ENCODE measurements at regions not wholly inside any gene's neighbourhood (a gene's known extent, or its start where the extent isn't known, plus 50 kb on each side); places are given as distances from the start of the nearest gene placed in this dataset.

DNA sequence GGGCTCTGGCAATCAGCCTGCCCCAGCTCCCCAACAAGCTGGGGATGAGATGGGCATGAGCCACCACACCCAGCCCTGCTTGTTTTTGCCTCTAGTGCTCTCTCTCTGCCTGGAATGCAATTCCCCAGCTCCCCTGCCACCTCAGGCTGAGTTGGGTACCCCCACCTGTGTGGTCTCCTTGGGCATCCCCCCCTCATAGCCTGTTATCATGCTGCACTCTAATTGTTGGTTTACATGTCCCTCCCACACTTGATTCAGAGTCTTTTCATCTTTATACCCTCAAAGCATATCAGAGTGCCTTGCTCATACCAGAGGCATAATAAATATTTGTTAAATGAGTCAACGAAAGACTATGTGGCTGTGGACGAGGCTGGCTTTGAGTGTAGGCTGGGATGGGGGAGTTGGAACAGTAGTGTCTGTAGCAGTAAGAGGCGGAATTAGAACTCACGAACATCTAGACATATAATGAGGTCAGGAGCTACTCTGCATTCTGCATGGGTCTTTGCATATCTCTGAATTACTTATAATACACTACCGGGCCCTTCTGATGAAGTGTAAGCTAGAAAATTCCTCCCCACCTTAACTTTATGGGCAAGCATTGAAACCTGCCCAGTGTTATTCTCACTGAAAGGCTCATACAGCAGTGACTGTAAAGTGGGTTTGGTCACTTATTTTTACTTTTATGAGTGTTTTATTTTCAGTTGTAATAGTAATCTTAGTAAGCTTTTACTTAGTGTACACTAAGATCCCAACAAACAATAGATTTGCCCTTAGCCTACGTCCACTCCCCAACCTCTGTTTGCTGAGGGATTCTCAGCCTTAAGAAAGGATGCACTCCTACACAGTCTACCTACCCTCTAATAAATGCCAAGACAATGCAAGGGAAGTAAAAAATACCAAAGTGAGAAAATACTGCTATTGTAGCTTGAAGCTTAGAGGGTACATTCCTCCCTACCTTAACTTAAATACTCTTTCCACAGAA, 58.7 kb downstream of the EDN1 start:
- no peak overlapping the region for H3K4me3 ChIP-seq
- TF ChIP-seq, protein P1, sequence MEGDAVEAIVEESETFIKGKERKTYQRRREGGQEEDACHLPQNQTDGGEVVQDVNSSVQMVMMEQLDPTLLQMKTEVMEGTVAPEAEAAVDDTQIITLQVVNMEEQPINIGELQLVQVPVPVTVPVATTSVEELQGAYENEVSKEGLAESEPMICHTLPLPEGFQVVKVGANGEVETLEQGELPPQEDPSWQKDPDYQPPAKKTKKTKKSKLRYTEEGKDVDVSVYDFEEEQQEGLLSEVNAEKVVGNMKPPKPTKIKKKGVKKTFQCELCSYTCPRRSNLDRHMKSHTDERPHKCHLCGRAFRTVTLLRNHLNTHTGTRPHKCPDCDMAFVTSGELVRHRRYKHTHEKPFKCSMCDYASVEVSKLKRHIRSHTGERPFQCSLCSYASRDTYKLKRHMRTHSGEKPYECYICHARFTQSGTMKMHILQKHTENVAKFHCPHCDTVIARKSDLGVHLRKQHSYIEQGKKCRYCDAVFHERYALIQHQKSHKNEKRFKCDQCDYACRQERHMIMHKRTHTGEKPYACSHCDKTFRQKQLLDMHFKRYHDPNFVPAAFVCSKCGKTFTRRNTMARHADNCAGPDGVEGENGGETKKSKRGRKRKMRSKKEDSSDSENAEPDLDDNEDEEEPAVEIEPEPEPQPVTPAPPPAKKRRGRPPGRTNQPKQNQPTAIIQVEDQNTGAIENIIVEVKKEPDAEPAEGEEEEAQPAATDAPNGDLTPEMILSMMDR (IDR thresholded peaks at IDR 0.05): no peak
- H3K27ac ChIP-seq: peak overlapping the region; percentile 65
- intact Hi-C loops (cut with DNase I): no loop called here
- no peaks in the 10 kb centered on the region for H3K27me3 ChIP-seq
- H3K4me1 ChIP-seq: no peaks in the 10 kb centered on the region
- H3K9ac ChIP-seq (ENCODE audit: low read depth in 2 of 2, low read length in 2 of 2): peak overlapping the region in 1 of 2 donors; percentile 23
- H3K36me3 ChIP-seq: no peaks in the 10 kb centered on the region
- no peak for DNase-seq
- H3K9me3 ChIP-seq: peaks cover 4% of the 10 kb centered on the region

DNA sequence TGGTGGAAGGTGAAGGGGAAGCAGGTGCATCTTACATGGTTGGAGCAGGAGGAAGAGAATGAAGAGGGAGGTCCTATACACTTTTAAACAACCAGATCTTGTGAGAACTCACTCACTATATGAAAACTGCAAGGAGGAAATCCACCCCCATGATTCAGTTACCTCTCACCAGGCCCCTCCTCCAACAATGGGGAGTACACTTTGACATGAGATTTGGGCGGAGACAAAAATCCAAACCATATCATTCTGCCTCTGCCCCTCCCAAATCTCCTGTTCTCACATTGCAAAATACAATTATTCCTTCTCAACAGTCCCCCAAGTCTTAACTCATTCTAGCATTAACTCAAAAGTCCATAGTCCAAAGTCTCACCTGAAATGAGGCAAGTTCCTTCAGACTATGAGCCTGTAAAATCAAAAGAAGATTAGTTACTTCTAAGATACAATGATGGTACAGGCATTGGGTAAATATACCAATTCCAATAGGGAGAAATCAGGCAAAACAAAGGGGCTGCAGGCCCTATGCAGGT, 60.5 kb downstream of the EDN1 start:
- Histone ChIP-seq H3K9me3 (peaks cover 4% of the 10 kb centered on the region), H3K9ac (ENCODE audit: low read depth in 2 of 2, low read length in 2 of 2) (no peak overlapping the region), H3K27me3 (no peaks in the 10 kb centered on the region), H3K4me1 (no peaks in the 10 kb centered on the region), H3K36me3 (no peaks in the 10 kb centered on the region), H3K27ac (peak overlapping the region; percentile 32), H3K4me3 (no peak overlapping the region)
- no peak for DNase-seq
- intact Hi-C loops (cut with DNase I): no loop called here
- TF ChIP-seq, protein P1 (IDR thresholded peaks at IDR 0.05): no peak

DNA sequence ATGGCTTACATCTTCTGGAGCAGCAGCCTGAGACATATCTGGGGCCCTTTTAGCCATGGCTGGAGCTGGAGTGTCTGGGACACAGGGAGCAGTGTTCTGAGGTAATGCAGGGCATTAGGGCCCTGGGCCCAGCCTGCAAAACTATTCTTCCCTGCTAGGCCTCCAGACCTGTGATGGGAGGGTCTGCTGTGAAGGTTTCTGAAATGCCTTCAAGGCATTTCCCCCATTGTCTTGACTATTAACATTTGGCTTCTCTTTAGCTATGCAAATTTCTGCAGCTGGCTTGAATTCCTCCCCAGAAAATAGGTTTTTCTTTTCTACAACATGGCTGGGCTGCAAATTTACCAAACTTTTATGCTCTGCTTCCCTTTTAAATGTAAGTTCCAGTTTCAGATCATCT, 61.5 kb downstream of the EDN1 start:
- Histone ChIP-seq H3K36me3 (no peaks in the 10 kb centered on the region), H3K4me1 (no peaks in the 10 kb centered on the region), H3K27ac (no peak overlapping the region), H3K27me3 (no peaks in the 10 kb centered on the region), H3K9ac (ENCODE audit: low read depth in 2 of 2, low read length in 2 of 2) (no peak overlapping the region), H3K9me3 (peaks cover 4% of the 10 kb centered on the region), H3K4me3 (no peak overlapping the region)
- TF ChIP-seq, protein P1 (IDR thresholded peaks at IDR 0.05): no peak
- intact Hi-C loops (cut with DNase I): no loop called here
- no peak for DNase-seq

DNA sequence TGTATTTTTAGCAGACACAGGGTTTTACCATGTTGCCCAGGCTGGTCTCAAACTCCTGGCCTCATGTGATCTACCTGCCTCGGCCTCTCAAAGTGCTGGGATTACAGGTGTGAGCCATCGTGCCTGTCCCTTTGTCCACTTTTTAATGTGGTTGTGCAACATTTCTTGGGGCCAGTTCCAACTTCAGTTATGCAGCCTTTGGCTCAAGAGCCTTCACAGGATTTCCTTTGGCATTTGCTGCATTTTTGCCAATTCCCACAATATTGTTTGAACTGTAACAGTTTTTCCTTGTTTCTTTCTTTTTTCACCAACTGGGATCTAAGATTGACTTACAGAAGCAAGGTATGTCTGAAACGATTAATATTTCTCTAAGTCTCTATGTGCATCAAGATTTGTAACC, 63.6 kb downstream of the EDN1 start:
- H3K4me1 ChIP-seq: no peaks in the 10 kb centered on the region
- no peaks in the 10 kb centered on the region for H3K27me3 ChIP-seq
- no peak overlapping the region for H3K4me3 ChIP-seq
- no peak for DNase-seq
- peaks cover 4% of the 10 kb centered on the region for H3K9me3 ChIP-seq
- no peak overlapping the region for H3K27ac ChIP-seq
- TF ChIP-seq, protein P1 (IDR thresholded peaks at IDR 0.05): no peak
- H3K36me3 ChIP-seq: no peaks in the 10 kb centered on the region
- no peak overlapping the region for H3K9ac ChIP-seq (ENCODE audit: low read depth in 2 of 2, low read length in 2 of 2)
- intact Hi-C loops (cut with DNase I): no loop called here

DNA sequence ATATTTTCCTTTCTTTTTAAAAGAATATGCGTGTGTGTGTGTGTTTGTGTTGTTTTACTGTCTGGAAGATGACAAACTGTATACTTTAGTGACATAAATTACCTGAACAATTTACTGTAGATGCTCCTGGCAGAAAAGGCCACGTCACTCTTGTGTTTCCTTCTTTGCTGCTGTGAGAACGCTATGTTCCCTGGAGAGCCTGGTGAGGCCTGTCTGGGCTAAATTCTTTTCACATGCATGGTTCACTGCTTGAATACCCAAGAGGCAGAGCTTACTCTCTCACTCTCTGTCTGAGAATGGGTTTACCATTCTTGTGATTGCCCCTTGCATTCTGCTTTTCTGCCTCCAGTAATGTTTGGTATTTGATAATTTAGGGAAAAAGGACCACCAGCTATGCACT, 64.3 kb downstream of the EDN1 start:
- intact Hi-C loops (cut with DNase I): no loop called here
- Histone ChIP-seq H3K4me1 (no peaks in the 10 kb centered on the region), H3K27ac (no peak overlapping the region), H3K27me3 (no peaks in the 10 kb centered on the region), H3K4me3 (no peak overlapping the region), H3K9me3 (peaks cover 4% of the 10 kb centered on the region), H3K9ac (ENCODE audit: low read depth in 2 of 2, low read length in 2 of 2) (no peak overlapping the region), H3K36me3 (no peaks in the 10 kb centered on the region)
- TF ChIP-seq, protein P1 (IDR thresholded peaks at IDR 0.05): no peak
- no peak for DNase-seq
